ENCODE measurements at regions not wholly inside any gene's neighbourhood (a gene's known extent, or its start where the extent isn't known, plus 50 kb on each side); places are given as distances from the start of the nearest gene placed in this dataset.

- no peak overlapping the region for H3K4me2 ChIP-seq (ENCODE audit: insufficient read depth in 1 of 2, low read depth in 2 of 2, low read length in 2 of 2)
- no peak overlapping the region for H2AFZ ChIP-seq (ENCODE audit: low read length)
- DNase-seq (ENCODE audit: low read depth in 1 of 2, low spot score in 2 of 2) = no peak
- no peaks in the 10 kb centered on the region for H3K79me1 ChIP-seq (ENCODE audit: low read depth, low read length)
- H3K36me3 ChIP-seq (ENCODE audit: control insufficient read depth in 2 of 4, insufficient read depth in 4 of 4, low read length in 3 of 4) = no peaks in the 10 kb centered on the region
- ChIA-PET POLR2A (ENCODE audit: partially characterized antibody) (no interaction called here), CTCF (ENCODE audit: partially characterized antibody) (no interaction called here)
- TF ChIP-seq SRF (IDR thresholded peaks at IDR 0.05; ENCODE audit: low read depth, low read length) (no peak), RXRA (IDR thresholded peaks at IDR 0.05; ENCODE audit: insufficient read depth, low read depth, low read length) (no peak), EZH2 (IDR thresholded peaks at IDR 0.05; ENCODE audit: low read depth, low read length, severe bottlenecking) (no peak), FOSL1 (IDR thresholded peaks at IDR 0.05; ENCODE audit: insufficient read depth, low read depth, low read length) (no peak), BACH1 (IDR thresholded peaks at IDR 0.05; ENCODE audit: low read length) (no peak), GTF2F1 (IDR thresholded peaks at IDR 0.05; ENCODE audit: borderline replicate concordance, low read depth, low read length) (no peak), CREB1 (IDR thresholded peaks at IDR 0.05) (no peak), KDM1A (IDR thresholded peaks at IDR 0.05; ENCODE audit: borderline replicate concordance, low read length) (no peak)
- TF ChIP-seq, protein P1, sequence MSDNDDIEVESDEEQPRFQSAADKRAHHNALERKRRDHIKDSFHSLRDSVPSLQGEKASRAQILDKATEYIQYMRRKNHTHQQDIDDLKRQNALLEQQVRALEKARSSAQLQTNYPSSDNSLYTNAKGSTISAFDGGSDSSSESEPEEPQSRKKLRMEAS (IDR thresholded peaks at IDR 0.05) = no peak
- no peak overlapping the region for H4K91ac ChIP-seq (replicated peaks; ENCODE audit: insufficient read length, low read length)
- no peak overlapping the region for H3K14ac ChIP-seq (ENCODE audit: insufficient read length)
- H2BK20ac ChIP-seq (ENCODE audit: low read length) = no peak overlapping the region
- no peaks in the 10 kb centered on the region for H3K27me3 ChIP-seq (replicated peaks in 1 of 4; ENCODE audit: control insufficient read depth in 3 of 4, extremely low read depth in 1 of 4, insufficient read depth in 3 of 4, low read length in 3 of 4)
- no peak overlapping the region for H3K27ac ChIP-seq (ENCODE audit: low read depth, low read length)
- no peak overlapping the region for H2AK5ac ChIP-seq (ENCODE audit: low read depth, low read length)
- H3K56ac ChIP-seq (replicated peaks; ENCODE audit: insufficient read length, low read depth, low read length) = no peak overlapping the region
- H3K4me3 ChIP-seq (ENCODE audit: extremely low read depth in 1 of 4, insufficient read depth in 2 of 4, low read depth in 3 of 4, low read length in 4 of 4) = no peak overlapping the region
- H4K5ac ChIP-seq (ENCODE audit: insufficient read length, low read depth, low read length) = no peak overlapping the region
- no peaks in the 10 kb centered on the region for H3K9me3 ChIP-seq (ENCODE audit: insufficient read depth in 2 of 2, low read depth in 1 of 2, low read length in 1 of 2)
- no peak overlapping the region for H3K18ac ChIP-seq (ENCODE audit: extremely low read depth, low read length)
- H4K20me1 ChIP-seq (replicated peaks in 1 of 2; ENCODE audit: control insufficient read depth in 1 of 2, insufficient read depth in 2 of 2, low read length in 2 of 2) = no peaks in the 10 kb centered on the region
- no peak overlapping the region for H2BK120ac ChIP-seq (replicated peaks; ENCODE audit: low read depth, low read length)
- H3K23me2 ChIP-seq (ENCODE audit: low read depth, low read length) = no peaks in the 10 kb centered on the region
- no peaks in the 10 kb centered on the region for H3K79me2 ChIP-seq (ENCODE audit: control insufficient read depth in 1 of 2, insufficient read depth in 2 of 2, low read length in 2 of 2)
- H3K23ac ChIP-seq (ENCODE audit: insufficient read length) = no peak overlapping the region
- H4K8ac ChIP-seq (ENCODE audit: extremely low read depth, insufficient read depth, low read length) = no peak overlapping the region
- no peak overlapping the region for H2BK15ac ChIP-seq (ENCODE audit: low read length)
- 96% methylated on average over 11 of the region's 27 CpGs; no CpG with 5 or more reads in 1 of the 2 experiments for WGBS, 2 experiments (ENCODE audit: extremely low coverage in 1 of 2, insufficient coverage in 1 of 2, insufficient read length in 1 of 2, insufficient replicate concordance in 2 of 2, low coverage in 1 of 2, low lambda C conversion rate in 2 of 2, missing lambda C conversion rate in 1 of 2)
- no peak overlapping the region for H2BK5ac ChIP-seq (ENCODE audit: low read depth, low read length)
- FAIRE-seq = no peak
- H3K4ac ChIP-seq (replicated peaks; ENCODE audit: insufficient read length, low read depth, low read length) = no peak overlapping the region
- H3K9ac ChIP-seq (replicated peaks in 1 of 4; ENCODE audit: extremely low read depth in 1 of 4, low read depth in 3 of 4, low read length in 3 of 4) = no peak overlapping the region
- H2BK12ac ChIP-seq (ENCODE audit: low read depth, low read length) = no peak overlapping the region
- no peaks in the 10 kb centered on the region for H3K4me1 ChIP-seq (replicated peaks in 1 of 4; ENCODE audit: control insufficient read depth in 3 of 4, insufficient read depth in 4 of 4, low read length in 3 of 4)
Observed at GRCh38 chr13:67914535-67914934, 684.4 kb upstream of the PCDH9 start.

Data from H1 (cell line).